ENCODE measurements at regions not wholly inside any gene's neighbourhood (a gene's known extent, or its start where the extent isn't known, plus 50 kb on each side); places are given as distances from the start of the nearest gene placed in this dataset.
"Not testable (repeated sequence)": the region's sequence is repeated elsewhere in the genome, so short reads cannot be mapped to it uniquely, and the experiment has no call there.

- DNase-seq, result no peak
Measured at GRCh38 chr10:6977398-6978186, 397.5 kb upstream of the PRKCQ start.

GRCh38 chr10:6973899-6974298 is 393.8 kb upstream of the PRKCQ start:
- DNase-seq, result no peak

GRCh38 chr10:6972226-6972625 is 392.1 kb upstream of the PRKCQ start:
- no peak for DNase-seq

GRCh38 chr10:6969659-6970058 is 389.6 kb upstream of the PRKCQ start:
- DNase-seq, result no peak

GRCh38 chr10:6964543-6964942 is 384.5 kb upstream of the PRKCQ start:
- DNase-seq, result no peak

GRCh38 chr10:6962576-6962975 is 382.5 kb upstream of the PRKCQ start:
- no peak for DNase-seq

GRCh38 chr10:6958711-6959110 is 378.6 kb upstream of the PRKCQ start:
- no peak for DNase-seq

- no peak for DNase-seq
Measured at GRCh38 chr10:6958254-6958653, 378.2 kb upstream of the PRKCQ start.

- DNase-seq, result no peak
Measured at GRCh38 chr10:6957851-6958250, 377.8 kb upstream of the PRKCQ start.

GRCh38 chr10:6956562-6956961 is 376.5 kb upstream of the PRKCQ start:
- no peak for DNase-seq

- no peak for DNase-seq
Measured at GRCh38 chr10:6953271-6953801, 373.3 kb upstream of the PRKCQ start.

GRCh38 chr10:6951732-6952131 is 371.7 kb upstream of the PRKCQ start:
- DNase-seq, result no peak

GRCh38 chr10:6950133-6950532 is 370.1 kb upstream of the PRKCQ start:
- no peak for DNase-seq

GRCh38 chr10:6944436-6944835 is 364.4 kb upstream of the PRKCQ start:
- no peak for DNase-seq

GRCh38 chr10:6938384-6938783 is 358.3 kb upstream of the PRKCQ start:
- DNase-seq, result no peak

GRCh38 chr10:6936931-6937330 is 356.9 kb upstream of the PRKCQ start:
- no peak for DNase-seq

- no peak for DNase-seq
Measured at GRCh38 chr10:6929148-6929830, 349.2 kb upstream of the PRKCQ start.

GRCh38 chr10:6928586-6928985 is 348.5 kb upstream of the PRKCQ start:
- DNase-seq, result no peak

- DNase-seq, result no peak
Measured at GRCh38 chr10:6926971-6927370, 346.9 kb upstream of the PRKCQ start.

GRCh38 chr10:6925146-6925545 is 345.1 kb upstream of the PRKCQ start:
- no peak for DNase-seq

GRCh38 chr10:6924166-6924565 is 344.1 kb upstream of the PRKCQ start:
- DNase-seq, result no peak

- DNase-seq, result not testable (repeated sequence)
Measured at GRCh38 chr10:6921026-6921425, 340.9 kb upstream of the PRKCQ start.

GRCh38 chr10:6920072-6921019 is 340.3 kb upstream of the PRKCQ start:
- peak; percentile 44 for DNase-seq

All from NCI-H526 treated with DMSO at 0.1 percent for 48 hours (cell line).